Sigmoid colon (tissue), 6 donors: ENCODE measurements at regions not wholly inside any gene's neighbourhood (a gene's known extent, or its start where the extent isn't known, plus 50 kb on each side); places are given as distances from the start of the nearest gene placed in this dataset.
A peak's percentile ranks its signal among the peaks of the same experiment; 100 is the strongest.

Experiments
- DNase-seq: peaks from one replicate; pipeline ENCODE4 v3.0.0-alpha.2; 2019
- H3K27ac ChIP-seq, 4 donors: fragments of 200-600 bp; sonication (generic); one replicate each; pipeline ENCODE4 v1.5.1; 2016 to 2019; ENCODE audit warnings: mild to moderate bottlenecking in 1 of 4
- H3K27me3 ChIP-seq, 3 donors: fragments of 200-600 bp; sonication (generic); one replicate each; pipeline ENCODE4 v1.5.1; 2019; ENCODE audit warnings: mild to moderate bottlenecking in 1 of 3
- H3K36me3 ChIP-seq, 4 donors: fragments of 200-600 bp; sonication (generic); one replicate each; pipeline ENCODE4 v1.5.1; 2016 to 2019
- H3K4me1 ChIP-seq, 4 donors: fragments of 200-600 bp; sonication (generic); one replicate each; pipeline ENCODE4 v1.5.1; 2017 to 2019
- H3K4me3 ChIP-seq, 4 donors: fragments of 200-600 bp; sonication (generic); one replicate each; pipeline ENCODE4 v1.5.1; 2017 to 2019; ENCODE audit warnings: mild to moderate bottlenecking in 2 of 4, moderate library complexity in 1 of 4
- H3K9me3 ChIP-seq, 4 donors: fragments of 200-600 bp in 3 of 4; sonication (generic) in 3 of 4; one replicate each; pipeline versions ENCODE4 v1.5.1 to v1.6.1; 2013 to 2019
- EP300 ChIP-seq, 4 donors: sonication (generic); formaldehyde crosslinking; IDR thresholded peaks; one replicate each; pipeline ENCODE4 v1.6.1; 2017; ENCODE audit warnings: antibody characterized with exemption in 4 of 4
- POLR2A ChIP-seq, 2 donors: fragments of 450-650 bp; IDR thresholded peaks; one replicate each; pipeline ENCODE4 v1.6.1; 2016; ENCODE audit warnings: antibody characterized with exemption in 2 of 2, mild to moderate bottlenecking in 2 of 2, moderate library complexity in 2 of 2
- POLR2AphosphoS5 ChIP-seq, 4 donors: sonication (generic); formaldehyde crosslinking; IDR thresholded peaks; one replicate each; pipeline ENCODE4 v1.6.1; 2017; ENCODE audit warnings: antibody characterized with exemption in 4 of 4
- WGBS, 2 donors: extraction: QIAGEN DNeasy Blood & Tissue Kit; methylation state at CpG; one replicate each; pipeline ENCODE4 v1.1.7; 2013; 5-methylcytosine and 5-hydroxymethylcytosine counted together
- intact Hi-C: fragments of 100-400 bp; cut with DNase I; formaldehyde crosslinking; loops from one replicate; pipeline ENCODE4 v1.15.1; 2023
- TF ChIP-seq, protein P1 (sequence below), 4 experiments: fragments of 450-650 bp in 3 of 4; fragments of 200-600 bp in 1 of 4; IDR thresholded peaks; one replicate each; pipeline ENCODE4 v1.5.1; 2016 to 2019; ENCODE audit warnings: antibody characterized with exemption in 4 of 4, mild to moderate bottlenecking in 3 of 4, moderate library complexity in 2 of 4
- donor health status: healthy with polysubstance abuse.
- donor health status: healthy.

DNA sequence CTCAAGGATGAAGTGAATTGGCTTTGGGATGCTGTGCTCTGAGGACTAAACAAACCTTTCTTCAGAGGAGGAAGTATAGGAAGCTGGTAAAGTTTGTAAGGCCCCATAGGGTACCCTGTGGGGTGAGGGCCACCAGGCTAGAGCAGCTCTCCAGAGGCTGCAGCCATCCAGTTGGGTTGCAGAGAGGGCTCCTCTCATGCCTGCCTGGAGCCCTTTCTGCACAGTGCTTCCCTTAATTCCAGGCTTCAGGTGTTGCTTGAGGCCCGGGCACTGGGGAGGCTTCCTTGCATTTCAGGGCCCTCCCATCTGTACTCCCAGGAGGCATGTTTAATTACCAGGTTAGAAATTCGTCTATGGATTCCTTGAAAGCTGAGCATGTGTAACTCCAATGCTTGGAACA, 95.3 kb upstream of the FSTL4 start:
- peaks cover 0 to 19% (median 15%) of the 10 kb centered on the region in 4 donors for H3K4me1 ChIP-seq

GRCh38 chr5:133706506-133707430, 94.4 kb upstream of the FSTL4 start:
- Histone ChIP-seq H3K9me3 (no peaks in the 10 kb centered on the region), H3K27ac (no peak overlapping the region), H3K4me3 (no peak overlapping the region), H3K36me3 (no peaks in the 10 kb centered on the region), H3K4me1 (peaks cover 0 to 19% (median 15%) of the 10 kb centered on the region in 4 donors), H3K27me3 (no peaks in the 10 kb centered on the region)
- TF ChIP-seq, protein P1, sequence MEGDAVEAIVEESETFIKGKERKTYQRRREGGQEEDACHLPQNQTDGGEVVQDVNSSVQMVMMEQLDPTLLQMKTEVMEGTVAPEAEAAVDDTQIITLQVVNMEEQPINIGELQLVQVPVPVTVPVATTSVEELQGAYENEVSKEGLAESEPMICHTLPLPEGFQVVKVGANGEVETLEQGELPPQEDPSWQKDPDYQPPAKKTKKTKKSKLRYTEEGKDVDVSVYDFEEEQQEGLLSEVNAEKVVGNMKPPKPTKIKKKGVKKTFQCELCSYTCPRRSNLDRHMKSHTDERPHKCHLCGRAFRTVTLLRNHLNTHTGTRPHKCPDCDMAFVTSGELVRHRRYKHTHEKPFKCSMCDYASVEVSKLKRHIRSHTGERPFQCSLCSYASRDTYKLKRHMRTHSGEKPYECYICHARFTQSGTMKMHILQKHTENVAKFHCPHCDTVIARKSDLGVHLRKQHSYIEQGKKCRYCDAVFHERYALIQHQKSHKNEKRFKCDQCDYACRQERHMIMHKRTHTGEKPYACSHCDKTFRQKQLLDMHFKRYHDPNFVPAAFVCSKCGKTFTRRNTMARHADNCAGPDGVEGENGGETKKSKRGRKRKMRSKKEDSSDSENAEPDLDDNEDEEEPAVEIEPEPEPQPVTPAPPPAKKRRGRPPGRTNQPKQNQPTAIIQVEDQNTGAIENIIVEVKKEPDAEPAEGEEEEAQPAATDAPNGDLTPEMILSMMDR (IDR thresholded peaks at IDR 0.05): no peak
- TF ChIP-seq EP300 (IDR thresholded peaks at IDR 0.05) (no peak), POLR2AphosphoS5 (IDR thresholded peaks at IDR 0.05) (no peak), POLR2A (IDR thresholded peaks at IDR 0.05) (no peak)
- WGBS, 2 donors: 71 to 83% methylated on average over 10 of the region's 10 CpGs
- DNase-seq: peak; percentile 40
- intact Hi-C loops: no loop called here

More for the DNA sequence above, 95.3 kb upstream of the FSTL4 start:
- Histone ChIP-seq H3K9me3 (no peaks in the 10 kb centered on the region), H3K27me3 (no peaks in the 10 kb centered on the region), H3K27ac (no peak overlapping the region), H3K4me3 (no peak overlapping the region), H3K36me3 (no peaks in the 10 kb centered on the region)
- WGBS, 2 donors: 31 to 57% methylated on average over 2 of the region's 2 CpGs
- intact Hi-C loops: no loop called here
- TF ChIP-seq EP300 (IDR thresholded peaks at IDR 0.05) (no peak), POLR2AphosphoS5 (IDR thresholded peaks at IDR 0.05) (no peak), POLR2A (IDR thresholded peaks at IDR 0.05) (no peak)
- TF ChIP-seq, protein P1 (IDR thresholded peaks at IDR 0.05): no peak
- peak; percentile 12 for DNase-seq

DNA sequence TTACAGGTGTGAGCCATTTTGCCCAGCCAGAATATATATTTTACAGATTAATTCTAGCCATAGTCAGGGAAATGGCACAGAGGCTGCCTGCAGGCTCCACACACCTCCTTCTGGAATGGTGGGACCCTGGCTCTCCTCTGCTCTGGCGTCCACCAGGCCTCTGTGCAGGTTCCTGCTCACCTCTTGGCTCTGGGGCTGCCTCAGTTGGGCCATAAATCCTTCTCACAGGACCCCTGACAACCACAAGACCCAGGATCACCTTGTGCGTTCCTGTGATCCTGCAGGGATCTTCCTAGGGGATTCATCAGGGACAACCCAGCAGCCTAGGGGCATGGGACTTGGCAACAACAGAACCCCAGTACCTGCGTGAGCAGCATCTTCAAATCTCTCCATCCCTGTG, 93.0 kb upstream of the FSTL4 start:
- peak; percentile 10 for DNase-seq
- H3K4me1 ChIP-seq: peaks cover 0 to 19% (median 15%) of the 10 kb centered on the region in 4 donors
- TF ChIP-seq POLR2AphosphoS5 (IDR thresholded peaks at IDR 0.05): no peak
- TF ChIP-seq, protein P1 (IDR thresholded peaks at IDR 0.05): no peak
- no peak for TF ChIP-seq EP300 (IDR thresholded peaks at IDR 0.05)
- no peak for TF ChIP-seq POLR2A (IDR thresholded peaks at IDR 0.05)
- H3K27ac ChIP-seq: no peak overlapping the region
- 72 to 83% methylated on average over 3 of the region's 3 CpGs for WGBS, 2 donors
- intact Hi-C loops: no loop called here
- no peak overlapping the region for H3K4me3 ChIP-seq
- no peaks in the 10 kb centered on the region for H3K36me3 ChIP-seq
- H3K9me3 ChIP-seq: no peaks in the 10 kb centered on the region
- H3K27me3 ChIP-seq: no peaks in the 10 kb centered on the region

DNA sequence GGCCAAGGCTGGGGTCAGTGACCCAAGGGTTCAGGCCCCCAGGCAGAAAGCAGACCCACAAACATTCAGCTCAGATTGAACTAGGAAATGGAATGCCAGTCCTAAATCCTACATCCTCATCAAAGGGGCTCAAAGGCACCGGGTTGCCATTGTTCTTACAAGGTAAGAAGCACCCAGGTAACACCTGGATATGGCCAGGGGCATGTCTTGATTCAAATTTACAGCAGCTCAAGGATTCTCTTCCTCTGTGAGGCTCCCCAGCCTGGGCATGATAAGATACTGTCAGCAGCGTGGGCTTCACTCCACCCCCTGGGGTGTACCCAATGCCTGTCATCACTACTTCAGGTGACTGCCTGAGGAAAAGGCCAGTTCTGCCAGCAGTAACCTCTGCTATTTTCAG, 92.1 kb upstream of the FSTL4 start:
- intact Hi-C loops: no loop called here

More for the DNA sequence above, 92.1 kb upstream of the FSTL4 start:
- 64 to 86% methylated on average over 2 of the region's 2 CpGs for WGBS, 2 donors
- H3K27ac ChIP-seq: no peak overlapping the region
- H3K4me3 ChIP-seq: no peak overlapping the region
- H3K4me1 ChIP-seq: peaks cover 0 to 15% (median 10%) of the 10 kb centered on the region in 4 donors
- H3K9me3 ChIP-seq: no peaks in the 10 kb centered on the region
- H3K36me3 ChIP-seq: no peaks in the 10 kb centered on the region
- H3K27me3 ChIP-seq: no peaks in the 10 kb centered on the region
- TF ChIP-seq, protein P1 (IDR thresholded peaks at IDR 0.05): no peak
- no peak for TF ChIP-seq EP300 (IDR thresholded peaks at IDR 0.05)
- TF ChIP-seq POLR2A (IDR thresholded peaks at IDR 0.05): no peak
- TF ChIP-seq POLR2AphosphoS5 (IDR thresholded peaks at IDR 0.05): no peak
- DNase-seq: peak; percentile 41
